IMR-90 (cell line): ENCODE measurements at regions not wholly inside any gene's neighbourhood (a gene's known extent, or its start where the extent isn't known, plus 50 kb on each side); places are given as distances from the start of the nearest gene placed in this dataset.

Source experiments
- ATAC-seq: fragments of 200-7000 bp; cut with Tn5 transposase; 2 replicates; pipeline ENCODE4 v1.9.1; 2020; ENCODE audit warnings: low read depth, mild to moderate bottlenecking, moderate library complexity
- BruUV-seq: library from RNA; stranded (reverse); fragments of 400-500 nt; replicated peaks from 2 replicates; lab custom pipeline; 2021; lab: Mats Ljungman, UMichigan
- CTCF ChIA-PET: fragments of 300-600 bp; formaldehyde crosslinking; extraction: SDS; loops from one replicate; lab custom pipeline; 2021; ENCODE audit warnings: antibody characterized with exemption; lab: Yijun Ruan, JAX
- POLR2A ChIA-PET: fragments of 300-600 bp; sonication (Branson Sonifier 250); formaldehyde crosslinking; loops from one replicate; lab custom pipeline; 2022; ENCODE audit warnings: antibody characterized with exemption; ENCODE audit not compliant: unreplicated experiment; lab: Charles Lee
- DNase-seq: peaks from one replicate; pipeline ENCODE4 v3.0.0; 2013
- H2AFZ ChIP-seq: replicated peaks from 2 replicates; pipeline ENCODE3; 2013; ENCODE audit warnings: low read length, mild to moderate bottlenecking; ENCODE audit not compliant: poor library complexity
- H2AK5ac ChIP-seq: 2 replicates; pipeline ENCODE4 v1.6.1; 2013; ENCODE audit warnings: low read depth, low read length, inconsistent platforms
- H2AK9ac ChIP-seq: replicated peaks from 2 replicates; pipeline ENCODE3; 2013; ENCODE audit warnings: mild to moderate bottlenecking, low read depth, low read length, moderate library complexity; ENCODE audit not compliant: poor library complexity
- H2BK120ac ChIP-seq: 2 replicates; pipeline ENCODE4 v1.6.1; 2013; ENCODE audit warnings: low read depth, low read length, inconsistent platforms
- H2BK15ac ChIP-seq: 3 replicates; pipeline ENCODE4 v1.6.1; 2013; ENCODE audit warnings: low read depth, low read length, inconsistent platforms
- H2BK20ac ChIP-seq: 2 replicates; pipeline ENCODE4 v1.6.1; 2013; ENCODE audit warnings: low read depth, mild to moderate bottlenecking, inconsistent platforms, low read length, moderate library complexity
- H2BK5ac ChIP-seq: 2 replicates; pipeline ENCODE4 v1.6.1; 2013; ENCODE audit warnings: mild to moderate bottlenecking, low read depth, low read length, inconsistent platforms; ENCODE audit not compliant: poor library complexity, severe bottlenecking
- H3K14ac ChIP-seq: replicated peaks from 2 replicates; pipeline ENCODE4 v1.6.1; 2013; ENCODE audit warnings: low read depth, low read length, inconsistent platforms
- H3K18ac ChIP-seq: 2 replicates; pipeline ENCODE4 v1.6.1; 2013; ENCODE audit warnings: low read depth, low read length, control low read depth
- H3K23ac ChIP-seq: 2 replicates; pipeline ENCODE4 v1.6.1; 2013; ENCODE audit warnings: low read depth, low read length, inconsistent platforms
- H3K27ac ChIP-seq: 2 replicates; pipeline ENCODE4 v1.5.1; 2013; ENCODE audit warnings: mild to moderate bottlenecking, control low read depth, low read length; ENCODE audit not compliant: insufficient read depth
- H3K27me3 ChIP-seq: 2 replicates; pipeline ENCODE4 v1.6.1; 2013; ENCODE audit warnings: low read length; ENCODE audit not compliant: control insufficient read depth, insufficient read depth
- H3K36me3 ChIP-seq: 2 replicates; pipeline ENCODE4 v1.6.1; 2013; ENCODE audit warnings: low read length, mixed read lengths; ENCODE audit not compliant: control insufficient read depth, insufficient read depth
- H3K4ac ChIP-seq: 2 replicates; pipeline ENCODE4 v1.6.1; 2013; ENCODE audit warnings: low read depth, low read length, inconsistent platforms
- H3K4me1 ChIP-seq: 2 replicates; pipeline ENCODE4 v1.6.1; 2013; ENCODE audit warnings: low read length, mixed read lengths; ENCODE audit not compliant: control insufficient read depth, insufficient read depth
- H3K4me2 ChIP-seq: 2 replicates; pipeline ENCODE4 v1.6.1; 2013; ENCODE audit warnings: low read depth, mild to moderate bottlenecking, control low read depth, low read length, moderate library complexity
- H3K4me3 ChIP-seq: 2 replicates; pipeline ENCODE4 v1.5.1; 2013; ENCODE audit warnings: low read depth, mild to moderate bottlenecking, control low read depth, low read length, moderate library complexity; ENCODE audit not compliant: insufficient read depth
- H3K56ac ChIP-seq: 2 replicates; pipeline ENCODE4 v1.6.1; 2013; ENCODE audit warnings: low read length, inconsistent platforms; ENCODE audit not compliant: insufficient read depth; ENCODE audit errors: extremely low read depth
- H3K79me1 ChIP-seq, 2 experiments: 2 replicates each; pipeline ENCODE4 v1.6.1; 2013; ENCODE audit warnings: low read length in 2 of 2, inconsistent platforms in 1 of 2, low read depth in 1 of 2
- H3K9ac ChIP-seq: 2 replicates; pipeline ENCODE4 v1.6.1; 2013; ENCODE audit warnings: low read depth, low read length, control low read depth
- H3K9me1 ChIP-seq: 2 replicates; pipeline ENCODE4 v1.6.1; 2013; ENCODE audit warnings: low read length, inconsistent platforms; ENCODE audit not compliant: insufficient read depth
- H3K9me3 ChIP-seq: 2 replicates; pipeline ENCODE4 v1.6.1; 2013; ENCODE audit warnings: low read length; ENCODE audit not compliant: control insufficient read depth, insufficient read depth
- H4K20me1 ChIP-seq: 2 replicates; pipeline ENCODE4 v1.6.1; 2013; ENCODE audit warnings: low read length, inconsistent platforms; ENCODE audit not compliant: insufficient read depth
- H4K5ac ChIP-seq: 2 replicates; pipeline ENCODE4 v1.6.1; 2013; ENCODE audit warnings: mild to moderate bottlenecking, low read depth, low read length, control low read depth
- H4K8ac ChIP-seq, 2 experiments: 2 replicates each; pipeline ENCODE4 v1.6.1; 2013; ENCODE audit warnings: low read depth in 2 of 2, low read length in 2 of 2, control low read depth in 1 of 2, inconsistent platforms in 1 of 2
- H4K91ac ChIP-seq: 2 replicates; pipeline ENCODE4 v1.6.1; 2013; ENCODE audit warnings: low read depth, low read length, inconsistent platforms; ENCODE audit not compliant: insufficient read depth
- BHLHE40 ChIP-seq: fragments of 150-350 bp; IDR thresholded peaks from 2 replicates; pipeline ENCODE4 v1.6.1; 2016; ENCODE audit warnings: mild to moderate bottlenecking, low read depth, low read length
- CEBPB ChIP-seq: IDR thresholded peaks from 2 replicates; pipeline ENCODE4 v1.6.1; 2012; ENCODE audit warnings: low read depth, low read length, improper control_type of control experiment
- CHD1 ChIP-seq: IDR thresholded peaks from 2 replicates; pipeline ENCODE4 v1.6.1; 2012; ENCODE audit warnings: low read depth, low read length, improper control_type of control experiment
- FOS ChIP-seq: fragments of 150-350 bp; IDR thresholded peaks from 2 replicates; pipeline ENCODE4 v1.6.1; 2016; ENCODE audit warnings: low read depth, low read length
- MAFK ChIP-seq: IDR thresholded peaks from 2 replicates; pipeline ENCODE4 v1.6.1; 2012; ENCODE audit warnings: low read depth, low read length, improper control_type of control experiment
- MAZ ChIP-seq: IDR thresholded peaks from 2 replicates; pipeline ENCODE4 v1.6.1; 2012; ENCODE audit warnings: low read depth, mild to moderate bottlenecking, low read length, improper control_type of control experiment, moderate library complexity, borderline replicate concordance
- MXI1 ChIP-seq: IDR thresholded peaks from 2 replicates; pipeline ENCODE4 v1.6.1; 2012; ENCODE audit warnings: low read depth, mild to moderate bottlenecking, low read length, moderate library complexity, borderline replicate concordance
- NFE2L2 ChIP-seq: fragments of 150-350 bp; IDR thresholded peaks from 2 replicates; pipeline ENCODE4 v1.6.1; 2016; ENCODE audit warnings: low read depth, mild to moderate bottlenecking, low read length
- POLR2A ChIP-seq: IDR thresholded peaks from 2 replicates; pipeline ENCODE4 v1.6.1; 2012; ENCODE audit warnings: mild to moderate bottlenecking, low read depth, low read length
- RAD21 ChIP-seq: IDR thresholded peaks from 2 replicates; pipeline ENCODE4 v1.6.1; 2012; ENCODE audit warnings: low read length, improper control_type of control experiment
- RCOR1 ChIP-seq: IDR thresholded peaks from 2 replicates; pipeline ENCODE4 v1.6.1; 2012; ENCODE audit warnings: mild to moderate bottlenecking, low read length, improper control_type of control experiment; ENCODE audit not compliant: insufficient replicate concordance
- RFX5 ChIP-seq: IDR thresholded peaks from 2 replicates; pipeline ENCODE4 v1.8.0; 2012; ENCODE audit warnings: low read depth, mild to moderate bottlenecking, low read length, moderate library complexity
- SMC3 ChIP-seq: fragments of 150-350 bp; IDR thresholded peaks from 2 replicates; pipeline ENCODE4 v1.6.1; 2016; ENCODE audit warnings: low read depth, mild to moderate bottlenecking, antibody characterized with exemption, low read length, moderate library complexity
- WGBS, 2 experiments: methylation state at CpG; one replicate each; pipeline versions ENCODE4 v1.1.5 to v1.1.7; 2013; ENCODE audit warnings: missing lambda C conversion rate in 2 of 2; ENCODE audit not compliant: insufficient read length in 1 of 2; ENCODE audit errors: extremely low coverage in 2 of 2; 5-methylcytosine and 5-hydroxymethylcytosine counted together
- dilution Hi-C: fragments of 300-500 bp; cut with HindIII; formaldehyde crosslinking; loops from one replicate; pipeline ENCODE4 v1.14.3; 2018; ENCODE audit warnings: low sequenced_read_pairs; ENCODE audit not compliant: unreplicated experiment
- in situ Hi-C: fragments of 300-500 bp; cut with MboI; formaldehyde crosslinking; loops from 3 replicates; pipeline ENCODE4 v1.14.3; 2019; ENCODE audit warnings: low sequenced_read_pairs, inconsistent platforms, mixed read lengths
- intact Hi-C: fragments of 100-400 bp; cut with micrococcal nuclease; formaldehyde crosslinking; loops from 2 replicates; pipeline ENCODE4 v1.10.0; 2022
- TF ChIP-seq, protein P1 (sequence below): fragments of 150-350 bp; IDR thresholded peaks from 2 replicates; pipeline ENCODE4 v1.6.1; 2016; ENCODE audit warnings: low read depth, mild to moderate bottlenecking, low read length, moderate library complexity, borderline replicate concordance
- TF ChIP-seq, protein P2 (sequence below): fragments of 150-350 bp; IDR thresholded peaks from 2 replicates; pipeline ENCODE4 v1.6.1; 2017; ENCODE audit warnings: mild to moderate bottlenecking, antibody characterized with exemption, low read length, low read depth
- TF ChIP-seq, protein P3 (sequence below): conservative IDR thresholded peaks from 2 replicates; pipeline ENCODE4 v1.5.1; 2012; ENCODE audit warnings: mild to moderate bottlenecking, low read depth, low read length, improper control_type of control experiment

DNA sequence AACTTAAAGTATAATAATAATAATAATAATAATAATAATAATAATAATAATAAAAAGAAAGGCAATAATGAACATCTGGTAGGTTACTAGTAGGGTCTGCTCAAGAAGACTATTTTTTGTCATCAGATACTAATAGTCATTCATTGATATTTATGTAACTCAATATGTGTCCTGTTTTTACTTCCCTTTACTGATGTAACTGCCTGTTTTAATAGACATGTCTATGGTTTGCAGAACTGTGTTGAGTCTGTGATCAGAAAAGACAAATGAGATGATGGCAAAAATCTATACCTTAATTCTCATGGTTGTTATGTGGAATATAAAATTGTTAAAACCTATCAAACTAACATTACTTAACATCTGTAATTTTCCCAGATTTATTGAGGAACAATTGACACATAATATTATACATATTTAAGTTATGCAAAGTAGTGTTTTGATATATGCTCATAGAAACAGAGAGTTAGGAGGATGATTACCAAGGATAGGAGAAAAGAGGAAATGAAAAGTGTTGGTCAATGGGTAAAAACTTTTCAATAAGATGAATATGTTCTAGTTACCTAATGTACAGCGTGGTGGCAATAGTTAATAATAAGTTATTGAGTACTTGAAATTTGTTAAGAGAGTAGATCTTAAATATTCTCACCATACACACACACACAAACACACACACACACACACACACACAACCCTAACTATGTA is 699.4 kb downstream of the ZPLD1 start:
- no peaks in the 10 kb centered on the region for H3K79me1 ChIP-seq
- H3K23ac ChIP-seq = no peak overlapping the region
- no CpG with 5 or more reads among the region's 1 CpG for WGBS, 2 experiments
- no peak overlapping the region for H3K18ac ChIP-seq
- dilution Hi-C loops = no loop called here
- intact Hi-C loops = no loop called here
- H2BK120ac ChIP-seq = no peak overlapping the region
- ChIA-PET POLR2A (no interaction called here), CTCF (no interaction called here)
- ATAC-seq (no peak), DNase-seq (no peak)
- no peak overlapping the region for H2AFZ ChIP-seq
- H3K14ac ChIP-seq = no peak overlapping the region
- no peak overlapping the region for H4K91ac ChIP-seq
- H3K27ac ChIP-seq = no peak overlapping the region
- no peaks in the 10 kb centered on the region for H3K9me1 ChIP-seq
- no peak overlapping the region for H3K4me3 ChIP-seq
- no peaks in the 10 kb centered on the region for H4K20me1 ChIP-seq
- H3K9ac ChIP-seq = no peak overlapping the region
- no peaks in the 10 kb centered on the region for H3K4me1 ChIP-seq
- no peak overlapping the region for H3K4ac ChIP-seq
- no peaks in the 10 kb centered on the region for H3K36me3 ChIP-seq
- no peak overlapping the region for H2BK20ac ChIP-seq
- no peak overlapping the region for H3K56ac ChIP-seq
- H2AK5ac ChIP-seq = no peak overlapping the region
- no peaks in the 10 kb centered on the region for H3K27me3 ChIP-seq
- H4K5ac ChIP-seq = no peak overlapping the region
- no peaks in the 10 kb centered on the region for H3K9me3 ChIP-seq
- no peak overlapping the region for H2BK5ac ChIP-seq
- H2BK15ac ChIP-seq = no peak overlapping the region
- TF ChIP-seq FOS = no peak
- TF ChIP-seq, protein P1, sequence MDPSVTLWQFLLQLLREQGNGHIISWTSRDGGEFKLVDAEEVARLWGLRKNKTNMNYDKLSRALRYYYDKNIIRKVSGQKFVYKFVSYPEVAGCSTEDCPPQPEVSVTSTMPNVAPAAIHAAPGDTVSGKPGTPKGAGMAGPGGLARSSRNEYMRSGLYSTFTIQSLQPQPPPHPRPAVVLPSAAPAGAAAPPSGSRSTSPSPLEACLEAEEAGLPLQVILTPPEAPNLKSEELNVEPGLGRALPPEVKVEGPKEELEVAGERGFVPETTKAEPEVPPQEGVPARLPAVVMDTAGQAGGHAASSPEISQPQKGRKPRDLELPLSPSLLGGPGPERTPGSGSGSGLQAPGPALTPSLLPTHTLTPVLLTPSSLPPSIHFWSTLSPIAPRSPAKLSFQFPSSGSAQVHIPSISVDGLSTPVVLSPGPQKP = no peak
- TF ChIP-seq MXI1 = no peak
- TF ChIP-seq RCOR1 = no peak
- TF ChIP-seq, protein P2, sequence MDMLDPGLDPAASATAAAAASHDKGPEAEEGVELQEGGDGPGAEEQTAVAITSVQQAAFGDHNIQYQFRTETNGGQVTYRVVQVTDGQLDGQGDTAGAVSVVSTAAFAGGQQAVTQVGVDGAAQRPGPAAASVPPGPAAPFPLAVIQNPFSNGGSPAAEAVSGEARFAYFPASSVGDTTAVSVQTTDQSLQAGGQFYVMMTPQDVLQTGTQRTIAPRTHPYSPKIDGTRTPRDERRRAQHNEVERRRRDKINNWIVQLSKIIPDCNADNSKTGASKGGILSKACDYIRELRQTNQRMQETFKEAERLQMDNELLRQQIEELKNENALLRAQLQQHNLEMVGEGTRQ = no peak
- no peak for TF ChIP-seq CHD1
- TF ChIP-seq CEBPB = no peak
- no peak for TF ChIP-seq POLR2A
- TF ChIP-seq RFX5 = no peak
- no peak for TF ChIP-seq NFE2L2
- no peak for TF ChIP-seq BHLHE40
- no peak for TF ChIP-seq SMC3
- no peak for TF ChIP-seq MAFK
- TF ChIP-seq, protein P3, sequence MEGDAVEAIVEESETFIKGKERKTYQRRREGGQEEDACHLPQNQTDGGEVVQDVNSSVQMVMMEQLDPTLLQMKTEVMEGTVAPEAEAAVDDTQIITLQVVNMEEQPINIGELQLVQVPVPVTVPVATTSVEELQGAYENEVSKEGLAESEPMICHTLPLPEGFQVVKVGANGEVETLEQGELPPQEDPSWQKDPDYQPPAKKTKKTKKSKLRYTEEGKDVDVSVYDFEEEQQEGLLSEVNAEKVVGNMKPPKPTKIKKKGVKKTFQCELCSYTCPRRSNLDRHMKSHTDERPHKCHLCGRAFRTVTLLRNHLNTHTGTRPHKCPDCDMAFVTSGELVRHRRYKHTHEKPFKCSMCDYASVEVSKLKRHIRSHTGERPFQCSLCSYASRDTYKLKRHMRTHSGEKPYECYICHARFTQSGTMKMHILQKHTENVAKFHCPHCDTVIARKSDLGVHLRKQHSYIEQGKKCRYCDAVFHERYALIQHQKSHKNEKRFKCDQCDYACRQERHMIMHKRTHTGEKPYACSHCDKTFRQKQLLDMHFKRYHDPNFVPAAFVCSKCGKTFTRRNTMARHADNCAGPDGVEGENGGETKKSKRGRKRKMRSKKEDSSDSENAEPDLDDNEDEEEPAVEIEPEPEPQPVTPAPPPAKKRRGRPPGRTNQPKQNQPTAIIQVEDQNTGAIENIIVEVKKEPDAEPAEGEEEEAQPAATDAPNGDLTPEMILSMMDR = no peak
- TF ChIP-seq MAZ = no peak
- TF ChIP-seq RAD21 = no peak
- in situ Hi-C loops = no loop called here
- H4K8ac ChIP-seq = no peak overlapping the region
- no peak overlapping the region for H3K4me2 ChIP-seq
- no peak overlapping the region for H2AK9ac ChIP-seq
- no TSS peak for BruUV-seq
